ENCODE measurements at regions not wholly inside any gene's neighbourhood (a gene's known extent, or its start where the extent isn't known, plus 50 kb on each side); places are given as distances from the start of the nearest gene placed in this dataset.

GRCh38 chr10:28997734-28998133 is 291.1 kb upstream of the LYZL1 start:
- TF ChIP-seq EZH2 (IDR thresholded peaks at IDR 0.05): no peak
- no peak for TF ChIP-seq POLR2AphosphoS5 (IDR thresholded peaks at IDR 0.05; ENCODE audit: borderline replicate concordance, low read depth, low read length)
- no peak for TF ChIP-seq FOXP2 (optimal IDR thresholded peaks at IDR 0.05; ENCODE audit: control extremely low read depth, extremely low read length, insufficient read depth)
